ENCODE measurements at regions not wholly inside any gene's neighbourhood (a gene's known extent, or its start where the extent isn't known, plus 50 kb on each side); places are given as distances from the start of the nearest gene placed in this dataset.

GRCh38 chr1:87521452-87521851 is 192.8 kb downstream of the LMO4 start:
- H3K27me3 ChIP-seq (replicated peaks; ENCODE audit: control insufficient read depth, insufficient read depth, low read length), result no peaks in the 10 kb centered on the region
- no peak for TF ChIP-seq CTCF (IDR thresholded peaks at IDR 0.05; ENCODE audit: insufficient read depth in 1 of 2, low read depth in 1 of 2, low read length in 1 of 2, severe bottlenecking in 1 of 2, unreplicated experiment in 1 of 2)

DNA sequence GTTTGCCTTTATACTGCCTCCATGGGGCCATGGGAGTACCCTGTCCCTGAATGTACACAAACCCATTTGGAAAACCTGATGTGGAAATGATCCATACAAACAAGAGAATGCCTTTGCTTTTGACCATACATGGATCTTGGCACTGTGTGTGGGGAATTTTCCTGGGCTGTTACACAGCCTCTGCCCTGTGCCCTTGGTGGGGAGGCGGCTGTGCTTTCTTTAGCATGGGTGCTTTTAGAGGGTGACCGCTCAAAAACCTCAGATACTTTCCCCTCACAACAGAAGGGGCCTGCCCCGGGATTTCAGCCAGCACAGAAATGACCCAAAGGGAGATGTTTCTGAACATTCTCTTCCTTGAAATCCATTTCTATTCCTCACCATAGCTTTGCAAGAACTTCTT is 194.8 kb downstream of the LMO4 start:
- POLR2A ChIA-PET, result no interaction called here

More at GRCh38 chr1:87521452-87521851, 192.8 kb downstream of the LMO4 start:
- intact Hi-C loops (cut with micrococcal nuclease; ENCODE audit: unreplicated experiment), result no loop called here
- Mint-ChIP-seq H3K9me3 (ENCODE audit: unreplicated experiment) (no peaks in the 10 kb centered on the region), H3K4me3 (ENCODE audit: unreplicated experiment) (no peak overlapping the region), H3K27ac (ENCODE audit: unreplicated experiment) (no peak overlapping the region), H3K4me1 (ENCODE audit: low read depth, unreplicated experiment) (no peaks in the 10 kb centered on the region), H3K27me3 (ENCODE audit: insufficient read depth, unreplicated experiment) (no peaks in the 10 kb centered on the region), H3K36me3 (ENCODE audit: insufficient read depth, unreplicated experiment) (no peaks in the 10 kb centered on the region)
- no peak for DNase-seq
- no TSS peak for BruUV-seq (replicated peaks)
- H3K4me1 ChIP-seq, result no peaks in the 10 kb centered on the region
- CTCF ChIA-PET, result no interaction called here
- no peak overlapping the region for H3K4me3 ChIP-seq (ENCODE audit: low read depth, low read length)
- POLR2A ChIA-PET, result no interaction called here
- no peaks in the 10 kb centered on the region for H3K36me3 ChIP-seq (ENCODE audit: control insufficient read depth, insufficient read depth, low read length)
- H3K9me3 ChIP-seq, result no peaks in the 10 kb centered on the region

DNA sequence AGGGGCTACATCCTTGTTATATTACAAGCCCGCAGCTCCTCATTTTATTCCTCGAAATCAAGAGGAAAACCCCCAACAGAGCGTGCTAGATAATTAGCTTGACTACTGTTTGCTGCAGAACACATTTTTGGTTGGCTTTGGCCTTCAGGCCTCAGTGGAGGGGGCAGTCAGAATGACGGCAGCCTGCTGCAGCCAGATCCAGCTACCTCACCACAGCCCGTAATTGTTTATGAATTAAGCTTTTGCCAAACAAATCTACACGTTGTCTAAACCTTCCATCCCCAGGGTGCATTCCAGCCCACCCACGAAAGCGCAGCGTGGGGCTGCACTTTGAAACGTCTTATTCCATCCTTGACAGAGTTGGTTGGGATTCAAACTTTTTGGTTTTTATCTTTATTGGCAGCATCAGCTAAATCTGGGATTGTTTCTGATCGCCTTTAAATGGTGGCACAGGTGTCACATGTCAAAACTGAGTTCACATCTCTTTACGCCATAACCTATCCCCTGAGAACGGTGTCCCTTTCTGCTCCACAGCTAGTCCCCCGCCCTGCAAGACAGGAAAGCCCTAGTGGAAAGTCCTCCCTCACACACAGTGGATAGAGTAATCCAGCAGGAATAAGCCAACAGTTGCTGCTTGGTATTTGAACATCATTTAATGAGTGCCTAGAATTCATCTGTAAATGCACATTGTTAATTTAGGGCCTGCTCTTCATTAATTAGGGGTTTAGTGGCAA is 195.5 kb downstream of the LMO4 start:
- BruUV-seq (replicated peaks), result no TSS peak
- H3K4me1 Mint-ChIP-seq (ENCODE audit: low read depth, unreplicated experiment), result no peaks in the 10 kb centered on the region
- Histone ChIP-seq H3K4me1 (no peaks in the 10 kb centered on the region), H3K4me3 (ENCODE audit: low read depth, low read length) (no peak overlapping the region), H3K36me3 (ENCODE audit: control insufficient read depth, insufficient read depth, low read length) (no peaks in the 10 kb centered on the region), H3K9me3 (no peaks in the 10 kb centered on the region), H3K27me3 (replicated peaks; ENCODE audit: control insufficient read depth, insufficient read depth, low read length) (no peaks in the 10 kb centered on the region)
- H3K9me3 Mint-ChIP-seq (ENCODE audit: unreplicated experiment), result no peaks in the 10 kb centered on the region
- ChIA-PET POLR2A (no interaction called here), CTCF (no interaction called here)
- no peak overlapping the region for H3K27ac Mint-ChIP-seq (ENCODE audit: unreplicated experiment)
- TF ChIP-seq CTCF (IDR thresholded peaks at IDR 0.05; ENCODE audit: insufficient read depth in 1 of 2, low read depth in 1 of 2, low read length in 1 of 2, severe bottlenecking in 1 of 2, unreplicated experiment in 1 of 2), result no peak
- intact Hi-C loops (cut with micrococcal nuclease; ENCODE audit: unreplicated experiment), result no loop called here
- no peaks in the 10 kb centered on the region for H3K36me3 Mint-ChIP-seq (ENCODE audit: insufficient read depth, unreplicated experiment)
- H3K4me3 Mint-ChIP-seq (ENCODE audit: unreplicated experiment), result no peak overlapping the region
- H3K27me3 Mint-ChIP-seq (ENCODE audit: insufficient read depth, unreplicated experiment), result no peaks in the 10 kb centered on the region
- no peak for DNase-seq

More for the DNA sequence above, 194.8 kb downstream of the LMO4 start:
- Mint-ChIP-seq H3K27me3 (ENCODE audit: insufficient read depth, unreplicated experiment) (no peaks in the 10 kb centered on the region), H3K4me1 (ENCODE audit: low read depth, unreplicated experiment) (no peaks in the 10 kb centered on the region), H3K9me3 (ENCODE audit: unreplicated experiment) (no peaks in the 10 kb centered on the region), H3K27ac (ENCODE audit: unreplicated experiment) (no peak overlapping the region), H3K4me3 (ENCODE audit: unreplicated experiment) (no peak overlapping the region), H3K36me3 (ENCODE audit: insufficient read depth, unreplicated experiment) (no peaks in the 10 kb centered on the region)
- TF ChIP-seq CTCF (IDR thresholded peaks at IDR 0.05; ENCODE audit: insufficient read depth in 1 of 2, low read depth in 1 of 2, low read length in 1 of 2, severe bottlenecking in 1 of 2, unreplicated experiment in 1 of 2), result no peak
- H3K27me3 ChIP-seq (replicated peaks; ENCODE audit: control insufficient read depth, insufficient read depth, low read length), result no peaks in the 10 kb centered on the region
- no TSS peak for BruUV-seq (replicated peaks)
- intact Hi-C loops (cut with micrococcal nuclease; ENCODE audit: unreplicated experiment), result no loop called here
- H3K4me3 ChIP-seq (ENCODE audit: low read depth, low read length), result no peak overlapping the region
- no peaks in the 10 kb centered on the region for H3K9me3 ChIP-seq
- no peaks in the 10 kb centered on the region for H3K36me3 ChIP-seq (ENCODE audit: control insufficient read depth, insufficient read depth, low read length)
- DNase-seq, result no peak
- H3K4me1 ChIP-seq, result no peaks in the 10 kb centered on the region
- CTCF ChIA-PET, result no interaction called here

Data from Caco-2 (cell line).